Activated CD4-positive, alpha-beta T cell treated with anti-CD3 and anti-CD28 coated beads for 36 hours (primary cell): ENCODE measurements at regions not wholly inside any gene's neighbourhood (a gene's known extent, or its start where the extent isn't known, plus 50 kb on each side); places are given as distances from the start of the nearest gene placed in this dataset.

ENCODE experiments used
- ATAC-seq: fragments of 200-7000 bp; cut with Tn5 transposase; one replicate; pipeline ENCODE4 v1.10.0; 2021; ENCODE audit warnings: mild to moderate bottlenecking, moderate library complexity
- CTCF ChIA-PET: fragments of 350-600 bp; sonication (Branson Sonifier 250); formaldehyde crosslinking; loops from one replicate; lab custom pipeline; 2021; ENCODE audit warnings: antibody characterized with exemption; lab: Charles Lee
- POLR2A ChIA-PET: fragments of 350-600 bp; sonication (Branson Sonifier 250); formaldehyde crosslinking; loops from one replicate; lab custom pipeline; 2021; ENCODE audit warnings: antibody characterized with exemption, inconsistent platforms; lab: Charles Lee
- DNase-seq: peaks from one replicate; pipeline ENCODE4 v3.0.0-alpha.2; 2020
- H3K27ac Mint-ChIP-seq: one replicate; pipeline ENCODE4 v1.8.0; 2021; ENCODE audit warnings: mixed read lengths
- H3K27me3 Mint-ChIP-seq: one replicate; pipeline ENCODE4 v1.8.0; 2021; ENCODE audit warnings: mixed read lengths
- H3K36me3 Mint-ChIP-seq: one replicate; pipeline ENCODE4 v1.8.0; 2021; ENCODE audit warnings: low read depth, mixed read lengths
- H3K4me1 Mint-ChIP-seq: one replicate; pipeline ENCODE4 v1.8.0; 2021; ENCODE audit warnings: mixed read lengths
- H3K4me3 Mint-ChIP-seq: one replicate; pipeline ENCODE4 v1.8.0; 2021; ENCODE audit warnings: mild to moderate bottlenecking, moderate library complexity, mixed read lengths
- H3K9me3 Mint-ChIP-seq: one replicate; pipeline ENCODE4 v1.8.0; 2021; ENCODE audit warnings: low read depth, mixed read lengths
- intact Hi-C, 2 experiments: fragments of 100-400 bp; cut with DNase I in 1 of 2; cut with micrococcal nuclease in 1 of 2; formaldehyde crosslinking; loops; one replicate each; pipeline versions ENCODE4 v1.14.2 to v1.15.1; 2022 to 2024; cut with DNase I, micrococcal nuclease

- POLR2A ChIA-PET, result no interaction called here
- intact Hi-C loops, result no loop called here
- Mint-ChIP-seq H3K4me3 (no peak overlapping the region), H3K27me3 (no peaks in the 10 kb centered on the region), H3K9me3 (peaks cover 6% of the 10 kb centered on the region), H3K4me1 (no peaks in the 10 kb centered on the region), H3K36me3 (no peaks in the 10 kb centered on the region), H3K27ac (no peak overlapping the region)
- CTCF ChIA-PET, result no interaction called here
- ATAC-seq (no peak), DNase-seq (no peak)
Measured at GRCh38 chr11:91608677-91609076, 615.9 kb upstream of the FAT3 start.

DNA sequence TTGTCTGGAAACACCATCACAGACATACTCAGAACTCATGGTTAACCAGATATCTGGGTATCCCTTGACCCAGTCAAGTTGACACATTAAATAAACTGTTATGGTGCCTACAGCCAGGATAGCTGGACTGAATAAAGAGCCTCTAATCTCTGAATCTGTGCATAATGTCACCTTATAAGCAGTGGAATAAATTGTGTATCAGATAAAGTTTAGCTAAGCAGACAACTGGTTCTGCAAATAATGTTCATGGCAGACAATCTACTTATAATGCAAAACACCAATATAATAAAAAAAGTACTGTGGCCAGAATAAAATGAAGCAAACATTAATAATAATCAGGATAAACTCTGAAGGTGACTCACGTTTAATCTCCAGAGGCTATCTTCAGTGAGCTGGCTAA is 628.5 kb upstream of the FAT3 start:
- Mint-ChIP-seq H3K27me3 (no peaks in the 10 kb centered on the region), H3K27ac (no peak overlapping the region), H3K4me3 (no peak overlapping the region), H3K4me1 (no peaks in the 10 kb centered on the region), H3K9me3 (peaks cover 17% of the 10 kb centered on the region), H3K36me3 (no peaks in the 10 kb centered on the region)
- ATAC-seq (no peak), DNase-seq (no peak)
- ChIA-PET CTCF (no interaction called here), POLR2A (no interaction called here)
- intact Hi-C loops, result no loop called here

DNA sequence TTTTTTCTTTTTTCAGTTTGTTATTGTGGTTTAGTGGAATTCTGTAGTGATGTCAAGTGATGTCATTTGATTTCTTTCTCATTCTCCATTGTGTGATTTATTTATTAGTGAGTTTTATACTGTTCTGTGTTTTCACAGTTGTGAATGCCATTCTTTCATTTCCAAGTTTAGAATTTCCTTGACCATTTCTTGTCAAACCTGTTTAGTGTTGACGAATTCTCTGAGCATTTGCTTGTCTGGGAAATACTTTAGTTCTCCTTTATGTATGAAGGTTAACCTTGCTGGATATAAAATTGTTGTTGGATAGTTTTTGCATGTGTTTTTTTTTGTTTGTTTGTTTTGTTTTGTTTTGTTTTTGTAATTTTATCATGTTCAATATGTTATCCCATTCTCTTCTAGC is 633.6 kb upstream of the FAT3 start:
- CTCF ChIA-PET, result no interaction called here
- ATAC-seq (no peak), DNase-seq (no peak)
- H3K27me3 Mint-ChIP-seq, result no peaks in the 10 kb centered on the region
- no peaks in the 10 kb centered on the region for H3K4me1 Mint-ChIP-seq
- no peak overlapping the region for H3K27ac Mint-ChIP-seq
- no peak overlapping the region for H3K4me3 Mint-ChIP-seq
- H3K36me3 Mint-ChIP-seq, result no peaks in the 10 kb centered on the region
- POLR2A ChIA-PET, result no interaction called here
- H3K9me3 Mint-ChIP-seq, result peaks cover 23% of the 10 kb centered on the region
- intact Hi-C loops, result no loop called here

- no peak overlapping the region for H3K27ac Mint-ChIP-seq
- no peak for DNase-seq
- ChIA-PET CTCF (no interaction called here), POLR2A (interaction anchor here (0.6 kb wide), 1 partner anchor 1500 kb away, joined by 3 read pairs; no protein-coding TSS in a partner anchor)
- intact Hi-C loops, result no loop called here
- no peaks in the 10 kb centered on the region for H3K4me1 Mint-ChIP-seq
- no peak overlapping the region for H3K4me3 Mint-ChIP-seq
- no peaks in the 10 kb centered on the region for H3K36me3 Mint-ChIP-seq
- no peaks in the 10 kb centered on the region for H3K27me3 Mint-ChIP-seq
- no peak for ATAC-seq
- peaks cover 26% of the 10 kb centered on the region for H3K9me3 Mint-ChIP-seq
Measured at GRCh38 chr11:91587131-91587530, 637.5 kb upstream of the FAT3 start.

- no peak overlapping the region for H3K27ac Mint-ChIP-seq
- H3K36me3 Mint-ChIP-seq, result no peaks in the 10 kb centered on the region
- no peak for ATAC-seq
- ChIA-PET POLR2A (no interaction called here), CTCF (no interaction called here)
- peaks cover 25% of the 10 kb centered on the region for H3K9me3 Mint-ChIP-seq
- no peaks in the 10 kb centered on the region for H3K27me3 Mint-ChIP-seq
- no peak for DNase-seq
- intact Hi-C loops, result no loop called here
- no peak overlapping the region for H3K4me3 Mint-ChIP-seq
- no peaks in the 10 kb centered on the region for H3K4me1 Mint-ChIP-seq
Measured at GRCh38 chr11:91585035-91585801, 639.4 kb upstream of the FAT3 start.

DNA sequence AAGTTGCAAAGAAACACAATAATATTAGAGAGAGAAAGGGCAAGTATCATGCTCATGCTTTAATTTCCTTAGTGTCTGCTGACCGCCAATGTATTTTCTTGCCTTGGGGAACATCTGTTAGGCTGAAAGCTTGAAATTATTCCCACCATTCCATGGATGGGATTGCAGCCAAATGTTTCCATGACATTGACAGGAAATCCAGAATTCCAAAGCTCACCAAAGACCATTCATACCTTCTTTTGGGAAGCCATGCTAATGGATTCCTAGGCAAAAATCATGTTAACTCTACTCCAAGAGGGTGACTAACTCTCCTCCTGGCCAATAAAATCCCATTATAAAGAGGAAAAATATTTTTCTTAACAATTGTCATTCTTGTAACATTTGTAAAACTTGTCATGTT is 661.4 kb upstream of the FAT3 start:
- POLR2A ChIA-PET, result no interaction called here
- peaks cover 10% of the 10 kb centered on the region for H3K9me3 Mint-ChIP-seq

GRCh38 chr11:91560434-91560833 is 664.2 kb upstream of the FAT3 start:
- ATAC-seq (no peak), DNase-seq (no peak)
- Mint-ChIP-seq H3K27ac (no peak overlapping the region), H3K27me3 (no peaks in the 10 kb centered on the region), H3K36me3 (no peaks in the 10 kb centered on the region), H3K9me3 (peaks cover 14% of the 10 kb centered on the region), H3K4me1 (no peaks in the 10 kb centered on the region), H3K4me3 (no peak overlapping the region)
- CTCF ChIA-PET, result no interaction called here
- POLR2A ChIA-PET, result no interaction called here
- intact Hi-C loops, result no loop called here

More for the DNA sequence above, 661.4 kb upstream of the FAT3 start:
- Mint-ChIP-seq H3K27ac (no peak overlapping the region), H3K36me3 (no peaks in the 10 kb centered on the region), H3K27me3 (no peaks in the 10 kb centered on the region), H3K4me3 (no peak overlapping the region), H3K4me1 (no peaks in the 10 kb centered on the region)
- intact Hi-C loops, result no loop called here
- no peak for DNase-seq
- ATAC-seq, result no peak
- CTCF ChIA-PET, result interaction anchor here (0.7 kb wide), 1 partner anchor 1041 kb away, joined by 3 read pairs; no protein-coding TSS in a partner anchor

GRCh38 chr11:91538065-91538464 is 686.6 kb upstream of the FAT3 start:
- H3K4me3 Mint-ChIP-seq, result no peak overlapping the region
- ATAC-seq (no peak), DNase-seq (no peak)
- no peaks in the 10 kb centered on the region for H3K4me1 Mint-ChIP-seq
- ChIA-PET POLR2A (no interaction called here), CTCF (no interaction called here)
- H3K27ac Mint-ChIP-seq, result no peak overlapping the region
- intact Hi-C loops, result no loop called here
- no peaks in the 10 kb centered on the region for H3K36me3 Mint-ChIP-seq
- H3K27me3 Mint-ChIP-seq, result no peaks in the 10 kb centered on the region
- peaks cover 15% of the 10 kb centered on the region for H3K9me3 Mint-ChIP-seq

DNA sequence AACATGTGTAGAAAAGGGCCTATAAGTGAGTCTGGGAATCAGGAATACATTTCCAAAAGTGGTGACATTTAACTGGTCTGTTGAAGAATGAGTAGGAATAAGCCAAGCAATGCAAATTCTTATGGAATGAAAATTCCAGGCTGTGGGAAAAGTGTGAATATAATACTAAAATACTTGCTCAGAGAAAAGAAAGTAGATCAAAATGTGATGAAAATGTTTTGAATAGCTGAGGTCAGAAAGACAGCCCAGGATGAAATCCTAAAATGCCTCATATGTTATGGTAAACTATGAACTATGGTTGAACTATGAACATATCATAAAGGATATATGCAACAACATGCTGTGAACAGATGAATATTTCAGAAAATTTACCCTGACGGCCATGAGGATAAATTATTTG is 688.3 kb upstream of the FAT3 start:
- POLR2A ChIA-PET, result no interaction called here
- no peak for ATAC-seq
- Mint-ChIP-seq H3K27ac (no peak overlapping the region), H3K4me1 (no peaks in the 10 kb centered on the region), H3K9me3 (peaks cover 14% of the 10 kb centered on the region), H3K27me3 (no peaks in the 10 kb centered on the region), H3K4me3 (no peak overlapping the region), H3K36me3 (no peaks in the 10 kb centered on the region)
- no peak for DNase-seq
- CTCF ChIA-PET, result no interaction called here
- intact Hi-C loops, result no loop called here

GRCh38 chr11:91528965-91529364 is 695.7 kb upstream of the FAT3 start:
- no peak for ATAC-seq
- H3K27me3 Mint-ChIP-seq, result no peaks in the 10 kb centered on the region

GRCh38 chr11:91527380-91528030 is 697.1 kb upstream of the FAT3 start:
- DNase-seq (no peak), ATAC-seq (no peak)
- H3K36me3 Mint-ChIP-seq, result no peaks in the 10 kb centered on the region
- H3K4me3 Mint-ChIP-seq, result no peak overlapping the region
- no peak overlapping the region for H3K27ac Mint-ChIP-seq
- H3K4me1 Mint-ChIP-seq, result no peaks in the 10 kb centered on the region
- POLR2A ChIA-PET, result no interaction called here
- H3K27me3 Mint-ChIP-seq, result no peaks in the 10 kb centered on the region
- peaks cover 21% of the 10 kb centered on the region for H3K9me3 Mint-ChIP-seq
- CTCF ChIA-PET, result no interaction called here
- intact Hi-C loops, result no loop called here

More at GRCh38 chr11:91528965-91529364, 695.7 kb upstream of the FAT3 start:
- Mint-ChIP-seq H3K27ac (no peak overlapping the region), H3K9me3 (peaks cover 21% of the 10 kb centered on the region), H3K36me3 (no peaks in the 10 kb centered on the region), H3K4me1 (no peaks in the 10 kb centered on the region), H3K4me3 (no peak overlapping the region)
- DNase-seq, result no peak
- intact Hi-C loops, result no loop called here
- POLR2A ChIA-PET, result no interaction called here
- CTCF ChIA-PET, result interaction anchor here (0.7 kb wide), 1 partner anchor 15 kb away, joined by 3 read pairs; no protein-coding TSS in a partner anchor

- Mint-ChIP-seq H3K4me1 (no peaks in the 10 kb centered on the region), H3K36me3 (no peaks in the 10 kb centered on the region), H3K27me3 (no peaks in the 10 kb centered on the region), H3K9me3 (peaks cover 5% of the 10 kb centered on the region), H3K27ac (no peak overlapping the region), H3K4me3 (no peak overlapping the region)
- ATAC-seq, result no peak
- DNase-seq, result no peak
- intact Hi-C loops, result no loop called here
- ChIA-PET POLR2A (no interaction called here), CTCF (interaction anchor here (0.7 kb wide), 1 partner anchor 15 kb away, joined by 3 read pairs; no protein-coding TSS in a partner anchor)
Measured at GRCh38 chr11:91513734-91514133, 710.9 kb upstream of the FAT3 start.
